Activated T-cell treated with anti-CD3 and anti-CD28 coated beads, Interleukin-2, amount 50 U/mL, for 24 hours (primary cell): ENCODE measurements at regions not wholly inside any gene's neighbourhood (a gene's known extent, or its start where the extent isn't known, plus 50 kb on each side); places are given as distances from the start of the nearest gene placed in this dataset.
"Not testable (repeated sequence)": the region's sequence is repeated elsewhere in the genome, so short reads cannot be mapped to it uniquely, and the experiment has no call there.

Source experiments
- DNase-seq: peaks from one replicate; pipeline ENCODE4 v3.0.0-alpha.2; 2020
- H3K27ac Mint-ChIP-seq: 2 replicates; pipeline ENCODE4 v1.8.0; 2020; ENCODE audit warnings: mild to moderate bottlenecking, mixed read lengths
- H3K27me3 Mint-ChIP-seq: 2 replicates; pipeline ENCODE4 v1.8.0; 2020; ENCODE audit warnings: mixed read lengths
- H3K36me3 Mint-ChIP-seq: 2 replicates; pipeline ENCODE4 v1.8.0; 2020; ENCODE audit warnings: low read depth, mixed read lengths
- H3K4me1 Mint-ChIP-seq: 2 replicates; pipeline ENCODE4 v1.8.0; 2020; ENCODE audit warnings: low read depth, mixed read lengths
- H3K4me3 Mint-ChIP-seq: 2 replicates; pipeline ENCODE4 v1.8.0; 2020; ENCODE audit warnings: mild to moderate bottlenecking, moderate library complexity, mixed read lengths
- H3K9me3 Mint-ChIP-seq: 2 replicates; pipeline ENCODE4 v1.8.0; 2020; ENCODE audit warnings: mixed read lengths

GRCh38 chr5:108444130-108444529, 62.2 kb upstream of the FBXL17 start:
- not testable (repeated sequence) for H3K27ac Mint-ChIP-seq, H3K4me1 Mint-ChIP-seq, H3K36me3 Mint-ChIP-seq, H3K9me3 Mint-ChIP-seq, H3K27me3 Mint-ChIP-seq, DNase-seq, H3K4me3 Mint-ChIP-seq

GRCh38 chr5:108442063-108442651, 60.3 kb upstream of the FBXL17 start:
- H3K9me3 Mint-ChIP-seq, H3K4me1 Mint-ChIP-seq, H3K4me3 Mint-ChIP-seq, DNase-seq, H3K27me3 Mint-ChIP-seq, H3K27ac Mint-ChIP-seq, H3K36me3 Mint-ChIP-seq: not testable (repeated sequence)

DNA sequence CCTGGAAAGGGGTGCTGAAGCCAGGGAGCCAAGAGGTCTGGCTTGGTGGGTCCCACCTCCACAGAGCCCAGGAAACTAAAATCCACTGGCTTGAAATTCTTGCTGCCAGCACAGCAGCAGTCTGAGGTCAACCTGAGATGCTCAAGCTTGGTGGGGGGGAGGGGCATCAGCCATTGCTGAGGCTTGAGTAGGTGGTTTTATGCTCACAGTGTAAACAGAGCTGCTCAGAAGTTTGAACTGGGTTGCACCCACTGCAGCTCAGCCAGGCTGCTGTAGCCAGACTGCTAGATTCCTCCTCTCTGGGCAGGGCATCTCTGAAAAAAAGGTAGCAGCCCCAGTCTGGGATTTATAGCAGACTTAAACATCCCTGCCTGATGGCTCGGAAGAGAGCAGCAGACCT, 55.5 kb upstream of the FBXL17 start:
- Mint-ChIP-seq H3K27ac (no peak overlapping the region), H3K9me3 (no peaks in the 10 kb centered on the region), H3K36me3 (no peaks in the 10 kb centered on the region), H3K27me3 (peaks cover 8% of the 10 kb centered on the region), H3K4me3 (no peak overlapping the region), H3K4me1 (no peaks in the 10 kb centered on the region)
- no peak for DNase-seq

GRCh38 chr5:108436696-108437095, 54.8 kb upstream of the FBXL17 start:
- Mint-ChIP-seq H3K4me3 (no peak overlapping the region), H3K27me3 (peaks cover 8% of the 10 kb centered on the region), H3K4me1 (no peaks in the 10 kb centered on the region), H3K36me3 (no peaks in the 10 kb centered on the region), H3K27ac (no peak overlapping the region), H3K9me3 (no peaks in the 10 kb centered on the region)
- DNase-seq = no peak

- no peak for DNase-seq
- no peak overlapping the region for H3K27ac Mint-ChIP-seq
- no peaks in the 10 kb centered on the region for H3K4me1 Mint-ChIP-seq
- H3K36me3 Mint-ChIP-seq = no peaks in the 10 kb centered on the region
- peaks cover 15% of the 10 kb centered on the region for H3K27me3 Mint-ChIP-seq
- no peak overlapping the region for H3K4me3 Mint-ChIP-seq
- no peaks in the 10 kb centered on the region for H3K9me3 Mint-ChIP-seq
Measured at GRCh38 chr5:108433600-108433999, 51.7 kb upstream of the FBXL17 start.

DNA sequence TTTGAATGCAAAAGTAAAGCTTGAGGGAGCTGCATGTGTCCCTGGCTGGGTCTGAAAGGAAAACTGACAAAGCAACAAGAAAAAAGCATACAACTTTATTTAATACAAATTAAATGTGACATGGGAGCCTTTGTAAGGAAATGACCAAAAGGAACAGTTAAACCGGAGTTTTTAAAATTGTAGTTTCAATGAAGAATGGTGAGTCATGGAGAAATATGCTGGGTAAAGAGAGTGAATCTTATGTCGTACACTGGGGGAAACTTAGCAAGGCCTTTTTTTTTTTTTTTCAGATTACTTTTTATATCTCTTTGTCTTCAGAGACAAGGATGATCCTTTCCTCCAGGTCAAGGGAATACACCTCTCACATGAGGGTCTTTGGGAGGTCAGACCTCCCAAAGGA, 50.1 kb upstream of the FBXL17 start:
- H3K9me3 Mint-ChIP-seq = no peaks in the 10 kb centered on the region
- H3K27ac Mint-ChIP-seq = no peak overlapping the region
- H3K4me3 Mint-ChIP-seq = no peak overlapping the region
- no peaks in the 10 kb centered on the region for H3K4me1 Mint-ChIP-seq
- no peaks in the 10 kb centered on the region for H3K36me3 Mint-ChIP-seq
- no peak for DNase-seq
- H3K27me3 Mint-ChIP-seq = peaks cover 25% of the 10 kb centered on the region
